ENCODE measurements at regions not wholly inside any gene's neighbourhood (a gene's known extent, or its start where the extent isn't known, plus 50 kb on each side); places are given as distances from the start of the nearest gene placed in this dataset.

DNA sequence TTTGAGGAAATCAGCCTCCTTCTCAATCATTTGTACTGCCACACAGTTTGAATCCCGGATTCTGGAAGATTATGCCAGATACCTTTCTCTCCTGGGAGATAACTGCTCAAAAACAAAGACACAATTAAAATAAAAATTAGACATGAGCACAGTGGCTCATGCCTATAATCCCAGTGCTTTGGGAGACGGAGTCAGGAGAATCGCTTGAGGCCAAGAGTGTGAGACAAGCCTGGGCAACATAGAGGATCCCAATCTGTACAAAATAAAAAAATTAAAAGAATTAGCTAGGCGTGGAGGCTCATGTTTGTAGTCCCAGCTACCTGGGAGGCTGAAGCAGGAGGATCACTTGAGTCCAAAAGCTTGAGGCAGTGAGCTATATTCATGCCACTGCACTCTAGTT is 376.3 kb upstream of the ZFP42 start:
- H3K4me3 ChIP-seq (ENCODE audit: insufficient read depth, low read length, poor library complexity, severe bottlenecking): no peak overlapping the region
- no peaks in the 10 kb centered on the region for H3K27me3 ChIP-seq (ENCODE audit: low read length)
- no peaks in the 10 kb centered on the region for H3K9me3 ChIP-seq (ENCODE audit: insufficient read depth, low read length)
- H3K9ac ChIP-seq (ENCODE audit: low read length): no peak overlapping the region
- no peaks in the 10 kb centered on the region for H3F3A ChIP-seq (ENCODE audit: insufficient read depth)
- no peak overlapping the region for H2AFZ ChIP-seq (ENCODE audit: low read depth, low read length, severe bottlenecking)
- H3K36me3 ChIP-seq (ENCODE audit: low read length): no peaks in the 10 kb centered on the region
- no peaks in the 10 kb centered on the region for H3K9me2 ChIP-seq (replicated peaks; ENCODE audit: insufficient read depth, low read length)
- no peak overlapping the region for H3K4me2 ChIP-seq (ENCODE audit: low read depth, low read length, poor library complexity, severe bottlenecking)
- no peaks in the 10 kb centered on the region for H4K20me1 ChIP-seq (ENCODE audit: low read depth, low read length)
- H3K27ac ChIP-seq (ENCODE audit: low read depth, low read length): no peak overlapping the region
- TF ChIP-seq, protein P1, sequence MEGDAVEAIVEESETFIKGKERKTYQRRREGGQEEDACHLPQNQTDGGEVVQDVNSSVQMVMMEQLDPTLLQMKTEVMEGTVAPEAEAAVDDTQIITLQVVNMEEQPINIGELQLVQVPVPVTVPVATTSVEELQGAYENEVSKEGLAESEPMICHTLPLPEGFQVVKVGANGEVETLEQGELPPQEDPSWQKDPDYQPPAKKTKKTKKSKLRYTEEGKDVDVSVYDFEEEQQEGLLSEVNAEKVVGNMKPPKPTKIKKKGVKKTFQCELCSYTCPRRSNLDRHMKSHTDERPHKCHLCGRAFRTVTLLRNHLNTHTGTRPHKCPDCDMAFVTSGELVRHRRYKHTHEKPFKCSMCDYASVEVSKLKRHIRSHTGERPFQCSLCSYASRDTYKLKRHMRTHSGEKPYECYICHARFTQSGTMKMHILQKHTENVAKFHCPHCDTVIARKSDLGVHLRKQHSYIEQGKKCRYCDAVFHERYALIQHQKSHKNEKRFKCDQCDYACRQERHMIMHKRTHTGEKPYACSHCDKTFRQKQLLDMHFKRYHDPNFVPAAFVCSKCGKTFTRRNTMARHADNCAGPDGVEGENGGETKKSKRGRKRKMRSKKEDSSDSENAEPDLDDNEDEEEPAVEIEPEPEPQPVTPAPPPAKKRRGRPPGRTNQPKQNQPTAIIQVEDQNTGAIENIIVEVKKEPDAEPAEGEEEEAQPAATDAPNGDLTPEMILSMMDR (IDR thresholded peaks at IDR 0.05; ENCODE audit: insufficient read depth, low read length, poor library complexity, severe bottlenecking): no peak
- no peak for TF ChIP-seq EZH2phosphoT487 (conservative IDR thresholded peaks at IDR 0.05; ENCODE audit: low read length)
- no peaks in the 10 kb centered on the region for H3K79me2 ChIP-seq (ENCODE audit: insufficient read depth, low read length)

DNA sequence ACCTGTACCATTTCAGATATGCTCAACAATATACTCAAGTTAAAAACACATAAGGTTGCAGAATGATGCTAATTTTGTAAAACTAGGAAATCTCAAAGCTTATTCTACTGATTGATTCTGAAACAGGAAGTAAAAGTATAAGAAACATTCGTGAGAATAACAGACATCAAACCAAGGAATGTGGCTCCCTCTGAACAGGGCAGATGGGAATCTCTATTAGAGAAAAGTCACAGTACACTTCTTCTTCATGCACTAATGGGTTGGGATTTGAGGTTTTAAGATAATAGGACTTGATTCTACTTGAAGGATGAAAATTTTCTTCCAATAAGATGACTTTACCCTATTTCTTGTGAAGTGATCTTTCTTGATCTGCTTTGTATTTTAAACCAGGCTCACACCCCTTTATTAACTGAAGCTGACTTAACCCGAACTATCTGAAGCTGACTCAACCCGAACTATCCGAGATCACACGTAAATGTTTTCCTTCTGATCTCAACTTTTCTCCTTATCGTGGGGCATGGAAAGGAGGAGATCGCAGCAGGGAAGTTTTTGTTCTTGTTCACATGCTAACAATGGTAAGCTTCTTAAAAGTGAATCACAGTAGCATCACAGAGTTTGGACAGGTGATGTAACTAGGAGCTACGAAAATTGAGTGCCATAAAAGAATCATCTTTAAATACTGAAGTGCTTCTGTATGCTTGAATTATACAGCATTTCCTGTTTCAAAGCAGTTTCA is 363.1 kb upstream of the ZFP42 start:
- Histone ChIP-seq H3K79me2 (ENCODE audit: insufficient read depth, low read length) (no peaks in the 10 kb centered on the region), H4K20me1 (ENCODE audit: low read depth, low read length) (no peaks in the 10 kb centered on the region), H3K27ac (ENCODE audit: low read depth, low read length) (no peak overlapping the region), H3K4me3 (ENCODE audit: insufficient read depth, low read length, poor library complexity, severe bottlenecking) (no peak overlapping the region), H3K9me2 (replicated peaks; ENCODE audit: insufficient read depth, low read length) (no peaks in the 10 kb centered on the region), H3K9ac (ENCODE audit: low read length) (no peak overlapping the region), H3F3A (ENCODE audit: insufficient read depth) (no peaks in the 10 kb centered on the region), H2AFZ (ENCODE audit: low read depth, low read length, severe bottlenecking) (no peak overlapping the region), H3K36me3 (ENCODE audit: low read length) (no peaks in the 10 kb centered on the region), H3K4me2 (ENCODE audit: low read depth, low read length, poor library complexity, severe bottlenecking) (no peak overlapping the region), H3K9me3 (ENCODE audit: insufficient read depth, low read length) (no peaks in the 10 kb centered on the region), H3K27me3 (ENCODE audit: low read length) (no peaks in the 10 kb centered on the region)
- TF ChIP-seq EZH2phosphoT487 (conservative IDR thresholded peaks at IDR 0.05; ENCODE audit: low read length): no peak
- TF ChIP-seq, protein P1 (IDR thresholded peaks at IDR 0.05; ENCODE audit: insufficient read depth, low read length, poor library complexity, severe bottlenecking): no peak

- Histone ChIP-seq H2AFZ (ENCODE audit: low read depth, low read length, severe bottlenecking) (no peak overlapping the region), H3K4me2 (ENCODE audit: low read depth, low read length, poor library complexity, severe bottlenecking) (no peak overlapping the region), H3K79me2 (ENCODE audit: insufficient read depth, low read length) (no peaks in the 10 kb centered on the region), H3K27ac (ENCODE audit: low read depth, low read length) (no peak overlapping the region), H3F3A (ENCODE audit: insufficient read depth) (no peaks in the 10 kb centered on the region), H3K36me3 (ENCODE audit: low read length) (no peaks in the 10 kb centered on the region), H3K9ac (ENCODE audit: low read length) (no peak overlapping the region), H3K9me2 (replicated peaks; ENCODE audit: insufficient read depth, low read length) (no peaks in the 10 kb centered on the region), H4K20me1 (ENCODE audit: low read depth, low read length) (no peaks in the 10 kb centered on the region), H3K27me3 (ENCODE audit: low read length) (no peaks in the 10 kb centered on the region), H3K4me3 (ENCODE audit: insufficient read depth, low read length, poor library complexity, severe bottlenecking) (no peak overlapping the region), H3K9me3 (ENCODE audit: insufficient read depth, low read length) (no peaks in the 10 kb centered on the region)
- TF ChIP-seq, protein P1 (IDR thresholded peaks at IDR 0.05; ENCODE audit: insufficient read depth, low read length, poor library complexity, severe bottlenecking): no peak
- TF ChIP-seq EZH2phosphoT487 (conservative IDR thresholded peaks at IDR 0.05; ENCODE audit: low read length): no peak
Observed at GRCh38 chr4:187633245-187633644, 362.3 kb upstream of the ZFP42 start.

Measured in SU-DHL-6 (cell line).